ENCODE measurements at regions not wholly inside any gene's neighbourhood (a gene's known extent, or its start where the extent isn't known, plus 50 kb on each side); places are given as distances from the start of the nearest gene placed in this dataset.

DNA sequence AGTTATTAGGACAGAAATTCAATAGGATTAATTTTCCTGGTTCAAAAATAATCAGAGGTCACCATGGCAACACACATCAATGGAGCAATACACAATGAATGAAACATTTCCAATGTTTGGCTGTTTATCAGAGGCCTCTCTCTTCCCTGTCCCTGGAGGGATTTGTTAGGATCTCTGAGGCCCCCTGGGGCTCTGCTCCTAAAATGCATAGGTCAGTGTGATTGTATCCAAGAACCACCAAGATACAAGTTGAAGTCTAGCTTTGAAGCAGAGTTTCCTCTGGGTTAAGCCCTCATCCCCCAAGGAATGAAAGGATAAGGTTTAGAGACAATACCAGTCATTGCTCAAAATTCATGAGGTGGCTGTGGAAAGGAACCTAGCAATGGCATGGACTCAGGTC is 561.2 kb upstream of the C16orf82 start:
- TF ChIP-seq EZH2phosphoT487 (IDR thresholded peaks at IDR 0.05; ENCODE audit: borderline replicate concordance, low read depth, low read length) = no peak
- TF ChIP-seq, protein P1, sequence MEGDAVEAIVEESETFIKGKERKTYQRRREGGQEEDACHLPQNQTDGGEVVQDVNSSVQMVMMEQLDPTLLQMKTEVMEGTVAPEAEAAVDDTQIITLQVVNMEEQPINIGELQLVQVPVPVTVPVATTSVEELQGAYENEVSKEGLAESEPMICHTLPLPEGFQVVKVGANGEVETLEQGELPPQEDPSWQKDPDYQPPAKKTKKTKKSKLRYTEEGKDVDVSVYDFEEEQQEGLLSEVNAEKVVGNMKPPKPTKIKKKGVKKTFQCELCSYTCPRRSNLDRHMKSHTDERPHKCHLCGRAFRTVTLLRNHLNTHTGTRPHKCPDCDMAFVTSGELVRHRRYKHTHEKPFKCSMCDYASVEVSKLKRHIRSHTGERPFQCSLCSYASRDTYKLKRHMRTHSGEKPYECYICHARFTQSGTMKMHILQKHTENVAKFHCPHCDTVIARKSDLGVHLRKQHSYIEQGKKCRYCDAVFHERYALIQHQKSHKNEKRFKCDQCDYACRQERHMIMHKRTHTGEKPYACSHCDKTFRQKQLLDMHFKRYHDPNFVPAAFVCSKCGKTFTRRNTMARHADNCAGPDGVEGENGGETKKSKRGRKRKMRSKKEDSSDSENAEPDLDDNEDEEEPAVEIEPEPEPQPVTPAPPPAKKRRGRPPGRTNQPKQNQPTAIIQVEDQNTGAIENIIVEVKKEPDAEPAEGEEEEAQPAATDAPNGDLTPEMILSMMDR (conservative IDR thresholded peaks at IDR 0.05; ENCODE audit: low read length) = no peak
